Osteoblast (primary cell): ENCODE measurements at regions not wholly inside any gene's neighbourhood (a gene's known extent, or its start where the extent isn't known, plus 50 kb on each side); places are given as distances from the start of the nearest gene placed in this dataset. TPM values are rescaled to one million over a fixed set of nuclear protein-coding genes. Genes with fewer than 3 reads are reported as not detected.

ENCODE experiments used
- DNase-seq: peaks from one replicate; pipeline ENCODE4 v3.0.0; 2011; ENCODE audit warnings: low spot score, mixed read lengths; ENCODE audit not compliant: insufficient read length; ENCODE audit errors: missing footprints
- H2AFZ ChIP-seq: 2 replicates; pipeline ENCODE4 v1.6.0; 2011; ENCODE audit warnings: mild to moderate bottlenecking, low read length
- H3K27ac ChIP-seq: 2 replicates; pipeline ENCODE4 v1.5.1; 2011; ENCODE audit warnings: mild to moderate bottlenecking, low read depth, low read length, moderate library complexity
- H3K27me3 ChIP-seq: 2 replicates; pipeline ENCODE4 v1.6.0; 2012; ENCODE audit warnings: mild to moderate bottlenecking, control low read depth, inconsistent platforms, low read length, moderate library complexity; ENCODE audit not compliant: insufficient read depth
- H3K36me3 ChIP-seq: 2 replicates; pipeline ENCODE4 v1.5.1; 2011; ENCODE audit warnings: mild to moderate bottlenecking, low read length, control low read depth, moderate library complexity; ENCODE audit not compliant: insufficient read depth
- H3K4me1 ChIP-seq: 2 replicates; pipeline ENCODE4 v1.5.1; 2011; ENCODE audit warnings: mild to moderate bottlenecking, low read length, control low read depth, moderate library complexity; ENCODE audit not compliant: insufficient read depth
- H3K4me2 ChIP-seq: 2 replicates; pipeline ENCODE4 v1.6.0; 2011; ENCODE audit warnings: mild to moderate bottlenecking, low read length; ENCODE audit not compliant: insufficient read depth
- H3K4me3 ChIP-seq: fragments of 200-600 bp; sonication (generic); 3 replicates; pipeline ENCODE4 v1.5.1; 2012; ENCODE audit warnings: mild to moderate bottlenecking, low read length, inconsistent platforms; ENCODE audit not compliant: insufficient read depth
- H3K79me2 ChIP-seq: 2 replicates; pipeline ENCODE4 v1.6.0; 2012; ENCODE audit warnings: mild to moderate bottlenecking, low read length, control low read depth, inconsistent platforms; ENCODE audit not compliant: insufficient read depth
- H3K9me3 ChIP-seq: 2 replicates; pipeline ENCODE4 v1.5.1; 2011; ENCODE audit warnings: low read depth, low read length, control low read depth
- H4K20me1 ChIP-seq: 2 replicates; pipeline ENCODE4 v1.6.0; 2012; ENCODE audit warnings: mild to moderate bottlenecking, low read length, control low read depth; ENCODE audit not compliant: insufficient read depth
- CTCF ChIP-seq: IDR thresholded peaks from 2 replicates; pipeline ENCODE4 v1.5.1; 2011; ENCODE audit warnings: mild to moderate bottlenecking, low read depth, low read length, moderate library complexity; ENCODE audit errors: extremely low read depth
- small RNA-seq: library from RNA; depleted of rRNA; stranded (forward); fragments of <200 nt; gene quantifications from one replicate; pipeline ENCODE3, GENCODE V24; 2012

- Histone ChIP-seq H4K20me1 (no peaks in the 10 kb centered on the region), H3K27ac (peak overlapping the region; percentile 85), H3K4me3 (peak overlapping the region; percentile 86), H3K9me3 (no peaks in the 10 kb centered on the region), H3K36me3 (no peaks in the 10 kb centered on the region), H3K79me2 (peaks cover 6% of the 10 kb centered on the region), H3K4me1 (peaks cover 14% of the 10 kb centered on the region), H2AFZ (peak overlapping the region; percentile 99), H3K27me3 (no peaks in the 10 kb centered on the region), H3K4me2 (peak overlapping the region; percentile 97)
- no peak for TF ChIP-seq CTCF
- peak; percentile 59 for DNase-seq
Observed at GRCh38 chr6:1554141-1554475, 55.6 kb upstream of the FOXC1 start.

GRCh38 chr6:1554476-1555310 lies 55.0 kb upstream of the FOXC1 start:
- DNase-seq = peak; percentile 95
- TF ChIP-seq CTCF = peak; percentile 83
- H3K27ac ChIP-seq = peak overlapping the region; percentile 85
- no peaks in the 10 kb centered on the region for H4K20me1 ChIP-seq
- H3K9me3 ChIP-seq = no peaks in the 10 kb centered on the region
- peaks cover 14% of the 10 kb centered on the region for H3K4me1 ChIP-seq
- H3K36me3 ChIP-seq = no peaks in the 10 kb centered on the region
- peak overlapping the region; percentile 97 for H3K4me2 ChIP-seq
- H3K27me3 ChIP-seq = no peaks in the 10 kb centered on the region
- peaks cover 6% of the 10 kb centered on the region for H3K79me2 ChIP-seq
- peak overlapping the region; percentile 99 for H2AFZ ChIP-seq
- peak overlapping the region; percentile 86 for H3K4me3 ChIP-seq

- peaks cover 14% of the 10 kb centered on the region for H3K4me1 ChIP-seq
- no peak overlapping the region for H2AFZ ChIP-seq
- H3K36me3 ChIP-seq = no peaks in the 10 kb centered on the region
- no peak overlapping the region for H3K4me3 ChIP-seq
- no peak overlapping the region for H3K27ac ChIP-seq
- peak; percentile 66 for DNase-seq
- no peak overlapping the region for H3K4me2 ChIP-seq
- H3K27me3 ChIP-seq = no peaks in the 10 kb centered on the region
- H3K9me3 ChIP-seq = no peaks in the 10 kb centered on the region
- H3K79me2 ChIP-seq = peaks cover 4% of the 10 kb centered on the region
- H4K20me1 ChIP-seq = no peaks in the 10 kb centered on the region
- no peak for TF ChIP-seq CTCF
Observed at GRCh38 chr6:1558388-1558787, 51.3 kb upstream of the FOXC1 start.

Small RNA genes in the stretch of these regions (small RNA-seq; reads per million reads assigned to genes)
- not detected for gene RN7SL352P
